ENCODE measurements at regions not wholly inside any gene's neighbourhood (a gene's known extent, or its start where the extent isn't known, plus 50 kb on each side); places are given as distances from the start of the nearest gene placed in this dataset.
"Not testable (repeated sequence)": the region's sequence is repeated elsewhere in the genome, so short reads cannot be mapped to it uniquely, and the experiment has no call there.

- Histone ChIP-seq H3K27me3 (no peaks in the 10 kb centered on the region), H3K27ac (no peak overlapping the region), H3K36me3 (no peaks in the 10 kb centered on the region), H3K4me1 (ENCODE audit: control insufficient read depth in 1 of 2, insufficient read depth in 1 of 2, low read depth in 1 of 2, low read length in 1 of 2) (no peaks in the 10 kb centered on the region), H3K4me3 (ENCODE audit: low read depth in 1 of 2, low read length in 1 of 2) (no peak overlapping the region), H3K9me3 (no peaks in the 10 kb centered on the region)
- no peak for TF ChIP-seq CTCF (IDR thresholded peaks at IDR 0.05)
Observed at GRCh38 chr5:105877592-105877991, 1793.1 kb downstream of the EFNA5 start.

GRCh38 chr5:105874316-105874715, 1796.4 kb downstream of the EFNA5 start:
- Histone ChIP-seq H3K27ac (no peak overlapping the region), H3K4me1 (ENCODE audit: control insufficient read depth in 1 of 2, insufficient read depth in 1 of 2, low read depth in 1 of 2, low read length in 1 of 2) (no peaks in the 10 kb centered on the region), H3K27me3 (no peaks in the 10 kb centered on the region), H3K36me3 (no peaks in the 10 kb centered on the region), H3K9me3 (no peaks in the 10 kb centered on the region), H3K4me3 (ENCODE audit: low read depth in 1 of 2, low read length in 1 of 2) (no peak overlapping the region)
- no peak for TF ChIP-seq CTCF (IDR thresholded peaks at IDR 0.05)

- H3K4me3 ChIP-seq (ENCODE audit: low read depth in 1 of 2, low read length in 1 of 2): no peak overlapping the region
- no peaks in the 10 kb centered on the region for H3K4me1 ChIP-seq (ENCODE audit: control insufficient read depth in 1 of 2, insufficient read depth in 1 of 2, low read depth in 1 of 2, low read length in 1 of 2)
- H3K36me3 ChIP-seq: no peaks in the 10 kb centered on the region
- H3K27me3 ChIP-seq: no peaks in the 10 kb centered on the region
- H3K9me3 ChIP-seq: no peaks in the 10 kb centered on the region
- H3K27ac ChIP-seq: no peak overlapping the region
- TF ChIP-seq CTCF (IDR thresholded peaks at IDR 0.05): no peak
Observed at GRCh38 chr5:105872569-105873270, 1798.0 kb downstream of the EFNA5 start.

- H3K9me3 ChIP-seq: no peaks in the 10 kb centered on the region
- no peak overlapping the region for H3K27ac ChIP-seq
- H3K4me3 ChIP-seq (ENCODE audit: low read depth in 1 of 2, low read length in 1 of 2): no peak overlapping the region
- no peaks in the 10 kb centered on the region for H3K27me3 ChIP-seq
- no peaks in the 10 kb centered on the region for H3K36me3 ChIP-seq
- no peaks in the 10 kb centered on the region for H3K4me1 ChIP-seq (ENCODE audit: control insufficient read depth in 1 of 2, insufficient read depth in 1 of 2, low read depth in 1 of 2, low read length in 1 of 2)
- no peak for TF ChIP-seq CTCF (IDR thresholded peaks at IDR 0.05)
Observed at GRCh38 chr5:105868038-105868780, 1802.5 kb downstream of the EFNA5 start.

GRCh38 chr5:105865834-105866233, 1804.9 kb downstream of the EFNA5 start:
- Histone ChIP-seq H3K4me1 (ENCODE audit: control insufficient read depth in 1 of 2, insufficient read depth in 1 of 2, low read depth in 1 of 2, low read length in 1 of 2) (no peaks in the 10 kb centered on the region), H3K9me3 (no peaks in the 10 kb centered on the region), H3K36me3 (no peaks in the 10 kb centered on the region), H3K27ac (no peak overlapping the region), H3K4me3 (ENCODE audit: low read depth in 1 of 2, low read length in 1 of 2) (no peak overlapping the region), H3K27me3 (no peaks in the 10 kb centered on the region)
- no peak for TF ChIP-seq CTCF (IDR thresholded peaks at IDR 0.05)

- not testable (repeated sequence) for H3K9me3 ChIP-seq; H3K27me3 ChIP-seq; H3K36me3 ChIP-seq; H3K4me1 ChIP-seq (ENCODE audit: control insufficient read depth in 1 of 2, insufficient read depth in 1 of 2, low read depth in 1 of 2, low read length in 1 of 2); H3K4me3 ChIP-seq (ENCODE audit: low read depth in 1 of 2, low read length in 1 of 2); H3K27ac ChIP-seq
Observed at GRCh38 chr5:105859350-105859749, 1811.4 kb downstream of the EFNA5 start.

Measured in neutrophil (primary cell).